ENCODE measurements at regions not wholly inside any gene's neighbourhood (a gene's known extent, or its start where the extent isn't known, plus 50 kb on each side); places are given as distances from the start of the nearest gene placed in this dataset.

GRCh38 chr4:134145369-134145768 is 56.2 kb downstream of the PABPC4L start:
- Histone ChIP-seq H3K36me3 (ENCODE audit: control insufficient read depth, insufficient read depth, low read length) (no peaks in the 10 kb centered on the region), H3K4me3 (ENCODE audit: low read length) (no peak overlapping the region), H3K4me1 (ENCODE audit: control insufficient read depth, insufficient read depth, low read length) (no peaks in the 10 kb centered on the region), H3K27me3 (ENCODE audit: control insufficient read depth, insufficient read depth, low read length) (no peaks in the 10 kb centered on the region), H3K9me3 (ENCODE audit: control insufficient read depth, insufficient read depth, low read length) (no peaks in the 10 kb centered on the region), H3K27ac (ENCODE audit: low read length) (no peak overlapping the region)
- WGBS (ENCODE audit: insufficient coverage, insufficient read length), result no CpG with 5 or more reads among the region's 2 CpGs
- no peak for DNase-seq (ENCODE audit: low read depth, low spot score)

GRCh38 chr4:134144337-134144736 is 57.3 kb downstream of the PABPC4L start:
- no peak overlapping the region for H3K4me3 ChIP-seq (ENCODE audit: low read length)
- H3K4me1 ChIP-seq (ENCODE audit: control insufficient read depth, insufficient read depth, low read length), result no peaks in the 10 kb centered on the region
- no CpG with 5 or more reads among the region's 2 CpGs for WGBS (ENCODE audit: insufficient coverage, insufficient read length)
- no peaks in the 10 kb centered on the region for H3K27me3 ChIP-seq (ENCODE audit: control insufficient read depth, insufficient read depth, low read length)
- DNase-seq (ENCODE audit: low read depth, low spot score), result no peak
- H3K27ac ChIP-seq (ENCODE audit: low read length), result no peak overlapping the region
- no peaks in the 10 kb centered on the region for H3K36me3 ChIP-seq (ENCODE audit: control insufficient read depth, insufficient read depth, low read length)
- no peaks in the 10 kb centered on the region for H3K9me3 ChIP-seq (ENCODE audit: control insufficient read depth, insufficient read depth, low read length)

GRCh38 chr4:134141728-134142127 is 59.9 kb downstream of the PABPC4L start:
- no peaks in the 10 kb centered on the region for H3K27me3 ChIP-seq (ENCODE audit: control insufficient read depth, insufficient read depth, low read length)
- no peak overlapping the region for H3K4me3 ChIP-seq (ENCODE audit: low read length)
- no peak for DNase-seq (ENCODE audit: low read depth, low spot score)
- no peak overlapping the region for H3K27ac ChIP-seq (ENCODE audit: low read length)
- WGBS (ENCODE audit: insufficient coverage, insufficient read length), result no CpG with 5 or more reads among the region's 2 CpGs
- no peaks in the 10 kb centered on the region for H3K9me3 ChIP-seq (ENCODE audit: control insufficient read depth, insufficient read depth, low read length)
- H3K4me1 ChIP-seq (ENCODE audit: control insufficient read depth, insufficient read depth, low read length), result no peaks in the 10 kb centered on the region
- H3K36me3 ChIP-seq (ENCODE audit: control insufficient read depth, insufficient read depth, low read length), result no peaks in the 10 kb centered on the region

DNA sequence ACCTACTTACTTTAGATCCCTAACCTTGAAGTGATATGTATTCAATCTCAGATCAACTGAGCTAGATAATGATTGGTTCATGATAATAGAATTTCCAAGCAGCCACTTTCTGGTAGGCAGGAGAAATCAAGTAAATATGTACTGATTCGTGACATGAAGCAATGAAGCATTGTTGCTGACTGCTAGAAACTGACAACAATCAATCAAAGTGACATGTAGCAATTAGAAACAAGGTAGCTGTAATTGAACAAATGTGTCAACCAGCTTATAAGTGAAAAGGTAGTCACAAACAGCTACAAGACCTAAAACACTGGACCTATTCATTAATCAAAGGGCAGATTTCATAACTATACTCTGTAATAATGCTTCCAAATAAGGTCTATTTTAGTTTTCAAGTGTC is 62.4 kb downstream of the PABPC4L start:
- no peaks in the 10 kb centered on the region for H3K27me3 ChIP-seq (ENCODE audit: control insufficient read depth, insufficient read depth, low read length)
- no CpG with 5 or more reads among the region's 1 CpG for WGBS (ENCODE audit: insufficient coverage, insufficient read length)
- H3K9me3 ChIP-seq (ENCODE audit: control insufficient read depth, insufficient read depth, low read length), result no peaks in the 10 kb centered on the region
- no peaks in the 10 kb centered on the region for H3K4me1 ChIP-seq (ENCODE audit: control insufficient read depth, insufficient read depth, low read length)
- DNase-seq (ENCODE audit: low read depth, low spot score), result no peak
- H3K27ac ChIP-seq (ENCODE audit: low read length), result no peak overlapping the region
- no peaks in the 10 kb centered on the region for H3K36me3 ChIP-seq (ENCODE audit: control insufficient read depth, insufficient read depth, low read length)
- no peak overlapping the region for H3K4me3 ChIP-seq (ENCODE audit: low read length)

GRCh38 chr4:134132086-134132783 is 69.4 kb downstream of the PABPC4L start:
- no peak for DNase-seq (ENCODE audit: low read depth, low spot score)
- Histone ChIP-seq H3K4me1 (ENCODE audit: control insufficient read depth, insufficient read depth, low read length) (no peaks in the 10 kb centered on the region), H3K36me3 (ENCODE audit: control insufficient read depth, insufficient read depth, low read length) (no peaks in the 10 kb centered on the region), H3K27ac (ENCODE audit: low read length) (no peak overlapping the region), H3K4me3 (ENCODE audit: low read length) (no peak overlapping the region), H3K27me3 (ENCODE audit: control insufficient read depth, insufficient read depth, low read length) (no peaks in the 10 kb centered on the region), H3K9me3 (ENCODE audit: control insufficient read depth, insufficient read depth, low read length) (no peaks in the 10 kb centered on the region)
- WGBS (ENCODE audit: insufficient coverage, insufficient read length), result no CpG with 5 or more reads among the region's 3 CpGs

DNA sequence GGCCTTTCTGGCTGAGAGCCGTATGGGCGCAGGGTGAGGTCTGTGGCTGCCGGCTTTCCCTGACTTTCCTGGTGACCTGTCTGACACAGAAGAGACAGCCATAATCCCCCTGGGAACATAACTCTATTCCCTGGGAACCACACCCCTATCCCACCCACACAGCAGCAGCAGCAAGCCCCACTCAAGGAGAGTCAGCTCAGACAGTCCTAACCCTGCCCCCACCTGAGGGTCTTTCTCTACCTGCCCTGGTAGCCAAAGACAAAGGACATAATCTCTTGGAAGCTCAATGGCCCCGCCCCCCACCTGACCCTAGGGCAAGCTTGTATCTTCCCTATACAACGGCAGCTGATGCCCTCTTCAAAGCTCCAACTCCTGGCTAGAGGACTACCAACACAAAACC is 74.6 kb downstream of the PABPC4L start:
- H3K27ac ChIP-seq (ENCODE audit: low read length), result no peak overlapping the region
- no peaks in the 10 kb centered on the region for H3K36me3 ChIP-seq (ENCODE audit: control insufficient read depth, insufficient read depth, low read length)
- H3K9me3 ChIP-seq (ENCODE audit: control insufficient read depth, insufficient read depth, low read length), result no peaks in the 10 kb centered on the region
- no peaks in the 10 kb centered on the region for H3K4me1 ChIP-seq (ENCODE audit: control insufficient read depth, insufficient read depth, low read length)
- no peak overlapping the region for H3K4me3 ChIP-seq (ENCODE audit: low read length)
- WGBS (ENCODE audit: insufficient coverage, insufficient read length), result no CpG with 5 or more reads among the region's 5 CpGs
- no peaks in the 10 kb centered on the region for H3K27me3 ChIP-seq (ENCODE audit: control insufficient read depth, insufficient read depth, low read length)
- DNase-seq (ENCODE audit: low read depth, low spot score), result no peak

DNA sequence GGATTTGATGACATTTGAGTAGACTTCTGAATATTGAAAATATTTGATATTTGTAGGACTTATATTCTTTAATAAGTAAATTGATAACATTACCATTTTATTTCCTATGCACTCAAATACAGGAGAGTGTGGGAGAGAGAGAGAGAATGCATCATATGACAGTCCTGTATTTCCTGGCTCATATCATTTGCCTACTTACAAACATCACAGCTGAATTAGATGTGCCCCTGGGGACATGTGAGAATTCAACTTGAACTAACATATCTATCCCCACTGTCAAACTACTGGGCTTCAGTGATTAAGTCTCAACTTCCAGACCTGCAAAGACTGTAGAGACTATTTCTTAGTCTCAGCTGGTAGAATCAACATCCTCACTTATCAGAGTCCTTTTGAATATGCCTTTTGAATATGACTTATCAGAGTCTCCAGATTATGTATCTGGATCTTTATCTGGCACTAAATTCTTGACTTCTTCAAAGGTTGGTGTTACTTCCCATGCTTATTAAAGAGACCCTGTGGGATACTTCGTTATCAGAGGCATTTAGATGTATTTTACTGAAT is 75.5 kb downstream of the PABPC4L start:
- DNase-seq (ENCODE audit: low read depth, low spot score), result no peak
- H3K9me3 ChIP-seq (ENCODE audit: control insufficient read depth, insufficient read depth, low read length), result no peaks in the 10 kb centered on the region
- no peaks in the 10 kb centered on the region for H3K4me1 ChIP-seq (ENCODE audit: control insufficient read depth, insufficient read depth, low read length)
- H3K27ac ChIP-seq (ENCODE audit: low read length), result no peak overlapping the region
- no CpG with 5 or more reads among the region's 1 CpG for WGBS (ENCODE audit: insufficient coverage, insufficient read length)
- H3K36me3 ChIP-seq (ENCODE audit: control insufficient read depth, insufficient read depth, low read length), result no peaks in the 10 kb centered on the region
- H3K27me3 ChIP-seq (ENCODE audit: control insufficient read depth, insufficient read depth, low read length), result no peaks in the 10 kb centered on the region
- H3K4me3 ChIP-seq (ENCODE audit: low read length), result no peak overlapping the region

DNA sequence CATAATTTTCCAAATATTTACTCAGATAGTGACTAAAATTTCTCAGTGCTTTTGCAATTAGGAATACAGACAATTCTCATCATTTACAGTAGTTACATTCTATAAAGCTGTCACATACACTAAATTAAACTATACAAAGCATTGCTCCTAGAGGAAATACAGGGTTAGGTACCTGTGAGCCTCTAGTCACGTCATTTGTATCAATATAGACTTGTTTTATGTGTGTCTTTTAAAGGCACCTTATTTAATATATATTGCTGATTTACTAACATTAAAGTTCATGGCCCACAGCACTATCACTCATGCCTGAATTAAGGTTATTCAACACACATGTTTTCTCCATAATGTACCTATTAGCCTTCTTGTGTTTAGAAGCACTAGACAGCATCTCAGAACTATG is 78.7 kb downstream of the PABPC4L start:
- no peak for DNase-seq (ENCODE audit: low read depth, low spot score)
- no peak overlapping the region for H3K4me3 ChIP-seq (ENCODE audit: low read length)
- no peaks in the 10 kb centered on the region for H3K4me1 ChIP-seq (ENCODE audit: control insufficient read depth, insufficient read depth, low read length)
- no peaks in the 10 kb centered on the region for H3K27me3 ChIP-seq (ENCODE audit: control insufficient read depth, insufficient read depth, low read length)
- no peak overlapping the region for H3K27ac ChIP-seq (ENCODE audit: low read length)
- H3K9me3 ChIP-seq (ENCODE audit: control insufficient read depth, insufficient read depth, low read length), result no peaks in the 10 kb centered on the region
- no peaks in the 10 kb centered on the region for H3K36me3 ChIP-seq (ENCODE audit: control insufficient read depth, insufficient read depth, low read length)
- WGBS (ENCODE audit: insufficient coverage, insufficient read length), result no CpG with 5 or more reads among the region's 1 CpG

- no CpG with 5 or more reads among the region's 2 CpGs for WGBS (ENCODE audit: insufficient coverage, insufficient read length)
These were observed 84.0 kb downstream of the PABPC4L start for GRCh38 chr4:134117392-134118183.

DNA sequence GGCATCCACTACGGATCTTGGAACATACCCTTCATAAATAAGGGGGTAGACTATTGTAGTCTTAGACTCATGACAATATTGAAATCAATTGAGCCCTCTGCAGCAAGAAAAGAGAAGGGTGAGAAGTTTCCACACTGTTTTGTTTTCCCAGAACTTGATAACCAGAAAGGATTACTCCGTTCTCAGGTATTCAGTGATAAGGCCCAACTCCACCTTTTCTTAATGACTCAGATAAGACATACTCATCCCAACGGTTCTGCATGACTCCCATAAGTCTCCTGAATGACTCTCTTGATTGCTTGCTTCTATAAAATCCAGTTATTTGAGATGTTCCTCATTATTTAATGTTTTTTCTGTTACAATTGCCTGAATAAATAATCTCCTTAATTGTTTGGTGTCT is 111.7 kb downstream of the PABPC4L start:
- no peaks in the 10 kb centered on the region for H3K27me3 ChIP-seq (ENCODE audit: control insufficient read depth, insufficient read depth, low read length)
- no peak overlapping the region for H3K27ac ChIP-seq (ENCODE audit: low read length)
- no peaks in the 10 kb centered on the region for H3K9me3 ChIP-seq (ENCODE audit: control insufficient read depth, insufficient read depth, low read length)
- no peak for DNase-seq (ENCODE audit: low read depth, low spot score)
- H3K4me3 ChIP-seq (ENCODE audit: low read length), result no peak overlapping the region
- no peaks in the 10 kb centered on the region for H3K36me3 ChIP-seq (ENCODE audit: control insufficient read depth, insufficient read depth, low read length)
- WGBS (ENCODE audit: insufficient coverage, insufficient read length), result no CpG with 5 or more reads among the region's 3 CpGs
- 0 out of 2 replicates have a peak, but pooled peaks cover under 1% of the 10 kb centered on the region for H3K4me1 ChIP-seq (ENCODE audit: control insufficient read depth, insufficient read depth, low read length)

More at GRCh38 chr4:134117392-134118183, 84.0 kb downstream of the PABPC4L start:
- Histone ChIP-seq H3K4me3 (ENCODE audit: low read length) (no peak overlapping the region), H3K9me3 (ENCODE audit: control insufficient read depth, insufficient read depth, low read length) (no peaks in the 10 kb centered on the region), H3K27me3 (ENCODE audit: control insufficient read depth, insufficient read depth, low read length) (no peaks in the 10 kb centered on the region), H3K36me3 (ENCODE audit: control insufficient read depth, insufficient read depth, low read length) (no peaks in the 10 kb centered on the region), H3K4me1 (ENCODE audit: control insufficient read depth, insufficient read depth, low read length) (no peaks in the 10 kb centered on the region), H3K27ac (ENCODE audit: low read length) (no peak overlapping the region)
- no peak for DNase-seq (ENCODE audit: low read depth, low spot score)
